Fibroblast of lung (primary cell): ENCODE measurements at regions not wholly inside any gene's neighbourhood (a gene's known extent, or its start where the extent isn't known, plus 50 kb on each side); places are given as distances from the start of the nearest gene placed in this dataset.

Source experiments
- CTCF ChIP-seq, 2 donors: IDR thresholded peaks in 1 of 2; conservative IDR thresholded peaks in 1 of 2; 1 replicate in 1 of 2; 2 replicates in 1 of 2; pipeline ENCODE4 v1.5.1; 2011 to 2012; ENCODE audit warnings: low read length in 2 of 2, control low read depth in 1 of 2, inconsistent platforms in 1 of 2, low read depth in 1 of 2, mild to moderate bottlenecking in 1 of 2
- EZH2 ChIP-seq: IDR thresholded peaks from 2 replicates; pipeline ENCODE4 v1.5.1; 2012; ENCODE audit warnings: low read length, control low read depth, mild to moderate bottlenecking; ENCODE audit errors: missing control alignments

GRCh38 chr5:36360307-36360706, 58.6 kb upstream of the RANBP3L start:
- no peak for TF ChIP-seq CTCF (conservative IDR thresholded peaks at IDR 0.05 in 1 of 2, IDR thresholded peaks at IDR 0.05 in 1 of 2; ENCODE audit: low read depth in 1 of 2, low read length in 2 of 2)
- TF ChIP-seq EZH2, result no peak
